ENCODE measurements at regions not wholly inside any gene's neighbourhood (a gene's known extent, or its start where the extent isn't known, plus 50 kb on each side); places are given as distances from the start of the nearest gene placed in this dataset.
A peak's percentile ranks its signal among the peaks of the same experiment; 100 is the strongest.

GRCh38 chr12:111033281-111034082 is 113.1 kb upstream of the MYL2 start:
- H3K4me3 Mint-ChIP-seq, result peak overlapping the region; percentile 59
- CTCF ChIA-PET, result interaction anchor here (1.0 kb wide), 1 partner anchor 32 kb away, joined by 4 read pairs; no protein-coding TSS in a partner anchor
- H3K36me3 Mint-ChIP-seq (ENCODE audit: low read depth), result no peaks in the 10 kb centered on the region
- peaks cover 49% of the 10 kb centered on the region for H3K27me3 Mint-ChIP-seq (ENCODE audit: low read depth)
- no peak overlapping the region for H3K27ac Mint-ChIP-seq
- no peaks in the 10 kb centered on the region for H3K9me3 Mint-ChIP-seq
- H3K4me1 Mint-ChIP-seq (ENCODE audit: low read depth), result peaks cover 21% of the 10 kb centered on the region
- DNase-seq, result peak; percentile 41
- intact Hi-C loops (cut with micrococcal nuclease), result no loop called here

DNA sequence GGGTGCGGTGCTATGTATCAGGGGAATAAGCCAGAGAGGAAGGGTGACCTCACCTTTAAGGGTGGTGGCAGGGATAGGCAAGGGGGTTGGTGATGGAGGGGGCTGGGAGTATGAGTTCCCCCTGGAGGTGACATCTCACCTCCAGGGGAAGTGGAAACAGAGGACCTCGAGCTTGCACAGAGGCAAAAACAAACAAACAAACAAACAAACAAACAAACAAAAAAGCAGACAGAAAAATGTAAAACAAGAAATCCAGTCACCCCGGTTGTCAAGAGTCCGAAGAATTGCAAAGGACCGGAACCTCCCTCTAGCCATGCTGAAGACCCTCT is 112.2 kb upstream of the MYL2 start:
- Mint-ChIP-seq H3K9me3 (no peaks in the 10 kb centered on the region), H3K27ac (no peak overlapping the region), H3K36me3 (ENCODE audit: low read depth) (no peaks in the 10 kb centered on the region), H3K27me3 (ENCODE audit: low read depth) (peaks cover 45% of the 10 kb centered on the region), H3K4me1 (ENCODE audit: low read depth) (peaks cover 21% of the 10 kb centered on the region), H3K4me3 (peak overlapping the region; percentile 55)
- no peak for DNase-seq
- intact Hi-C loops (cut with micrococcal nuclease), result no loop called here
- CTCF ChIA-PET, result no interaction called here

DNA sequence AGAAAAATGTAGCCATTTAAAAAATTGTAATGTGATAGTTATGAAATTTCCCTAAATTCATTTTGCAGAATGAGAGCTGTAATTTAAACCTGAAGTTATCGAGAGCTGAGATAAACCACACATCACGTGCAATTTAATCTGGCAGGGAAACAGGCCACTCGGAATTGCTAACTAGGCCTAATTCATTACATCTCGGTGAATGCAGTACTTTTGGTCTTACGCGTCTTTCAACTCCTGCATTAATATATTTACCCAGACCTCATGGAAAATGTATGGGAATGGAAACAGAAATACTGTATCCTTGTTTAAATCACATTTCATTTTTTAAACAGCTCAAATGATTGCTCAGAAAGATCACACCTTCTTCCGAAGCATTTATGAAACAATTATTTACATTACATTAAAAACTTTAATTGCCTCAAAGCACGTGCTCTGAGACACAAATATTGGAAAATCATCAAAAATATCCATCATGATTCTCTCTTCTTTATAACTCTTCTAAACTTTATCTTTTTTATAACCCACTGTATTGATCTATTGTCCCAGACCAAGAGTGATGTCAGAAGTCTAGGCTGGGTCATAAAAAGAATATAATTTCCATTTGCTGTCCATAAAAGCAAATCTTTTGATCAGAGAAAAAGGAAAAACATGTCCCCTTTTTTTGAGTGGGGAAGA is 111.7 kb upstream of the MYL2 start:
- Mint-ChIP-seq H3K36me3 (ENCODE audit: low read depth) (no peaks in the 10 kb centered on the region), H3K27ac (no peak overlapping the region), H3K27me3 (ENCODE audit: low read depth) (peaks cover 40% of the 10 kb centered on the region), H3K9me3 (no peaks in the 10 kb centered on the region), H3K4me1 (ENCODE audit: low read depth) (peaks cover 21% of the 10 kb centered on the region), H3K4me3 (peak overlapping the region; percentile 55)
- no peak for DNase-seq
- intact Hi-C loops (cut with micrococcal nuclease), result no loop called here
- CTCF ChIA-PET, result no interaction called here

DNA sequence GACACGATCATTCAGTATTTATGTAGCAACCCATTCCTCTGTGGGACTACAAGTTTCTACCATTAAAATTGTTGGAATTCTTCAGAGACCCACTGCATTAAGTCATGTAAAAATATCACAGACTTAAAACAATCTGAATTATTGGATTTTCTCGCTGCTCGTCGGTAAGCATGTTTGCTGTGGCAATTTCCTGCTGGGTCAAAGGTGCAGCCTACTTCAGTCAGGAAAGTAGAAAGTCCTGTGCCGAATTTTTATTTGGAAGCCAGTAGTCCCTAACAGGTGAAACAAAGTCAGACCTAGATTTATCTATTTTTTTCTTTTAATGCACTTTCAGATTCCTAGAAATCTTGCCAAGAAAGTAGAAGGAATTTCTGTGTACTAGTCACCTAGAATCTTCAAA is 110.4 kb upstream of the MYL2 start:
- Mint-ChIP-seq H3K4me3 (no peak overlapping the region), H3K9me3 (no peaks in the 10 kb centered on the region), H3K36me3 (ENCODE audit: low read depth) (no peaks in the 10 kb centered on the region), H3K4me1 (ENCODE audit: low read depth) (peaks cover 13% of the 10 kb centered on the region), H3K27me3 (ENCODE audit: low read depth) (peaks cover 30% of the 10 kb centered on the region), H3K27ac (no peak overlapping the region)
- intact Hi-C loops (cut with micrococcal nuclease), result no loop called here
- no peak for DNase-seq
- CTCF ChIA-PET, result no interaction called here

DNA sequence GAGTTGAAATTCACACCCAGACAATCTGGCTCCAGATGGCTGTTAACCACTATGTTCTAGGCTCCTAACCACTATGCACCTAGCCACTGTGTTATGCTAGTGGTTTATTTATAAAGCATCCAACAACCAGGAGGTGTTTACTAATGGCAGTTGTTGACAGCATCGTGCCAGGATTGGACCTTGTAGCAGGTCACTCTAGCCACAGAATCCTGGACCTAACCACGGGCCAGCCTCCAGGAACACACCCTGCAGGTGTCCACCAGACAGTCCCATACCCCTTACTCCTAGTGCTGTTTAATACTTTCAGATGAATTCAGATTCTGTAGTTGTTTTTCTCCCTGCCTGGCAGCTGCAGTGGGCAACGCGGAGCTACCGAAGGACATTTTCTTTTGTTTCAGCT is 109.4 kb upstream of the MYL2 start:
- no peak overlapping the region for H3K27ac Mint-ChIP-seq
- no peak for DNase-seq
- no peaks in the 10 kb centered on the region for H3K36me3 Mint-ChIP-seq (ENCODE audit: low read depth)
- CTCF ChIA-PET, result interaction anchor here (1.0 kb wide), 1 partner anchor 24 kb away, joined by 3 read pairs; no protein-coding TSS in a partner anchor
- peaks cover 19% of the 10 kb centered on the region for H3K27me3 Mint-ChIP-seq (ENCODE audit: low read depth)
- intact Hi-C loops (cut with micrococcal nuclease), result loop anchor here (10.0 kb wide), 1 partner anchor 95 kb away; no protein-coding TSS in a partner anchor
- peaks cover 4% of the 10 kb centered on the region for H3K4me1 Mint-ChIP-seq (ENCODE audit: low read depth)
- H3K9me3 Mint-ChIP-seq, result no peaks in the 10 kb centered on the region
- no peak overlapping the region for H3K4me3 Mint-ChIP-seq

GRCh38 chr12:111029305-111029704 is 108.9 kb upstream of the MYL2 start:
- CTCF ChIA-PET, result interaction anchor here (1.0 kb wide), 1 partner anchor 74 kb away, joined by 3 read pairs; no protein-coding TSS in a partner anchor
- no peak for DNase-seq
- Mint-ChIP-seq H3K27me3 (ENCODE audit: low read depth) (peaks cover 19% of the 10 kb centered on the region), H3K4me1 (ENCODE audit: low read depth) (peaks cover 4% of the 10 kb centered on the region), H3K9me3 (no peaks in the 10 kb centered on the region), H3K36me3 (ENCODE audit: low read depth) (no peaks in the 10 kb centered on the region), H3K27ac (no peak overlapping the region), H3K4me3 (no peak overlapping the region)
- intact Hi-C loops (cut with micrococcal nuclease), result loop anchor here (10.0 kb wide), 1 partner anchor 95 kb away; no protein-coding TSS in a partner anchor

GRCh38 chr12:111028830-111029229 is 108.5 kb upstream of the MYL2 start:
- Mint-ChIP-seq H3K27ac (no peak overlapping the region), H3K27me3 (ENCODE audit: low read depth) (peaks cover 19% of the 10 kb centered on the region), H3K9me3 (no peaks in the 10 kb centered on the region), H3K4me3 (no peak overlapping the region), H3K36me3 (ENCODE audit: low read depth) (no peaks in the 10 kb centered on the region), H3K4me1 (ENCODE audit: low read depth) (peaks cover 4% of the 10 kb centered on the region)
- no peak for DNase-seq
- CTCF ChIA-PET, result interaction anchor here (1.0 kb wide), 1 partner anchor 75 kb away, joined by 3 read pairs; no protein-coding TSS in a partner anchor
- intact Hi-C loops (cut with micrococcal nuclease), result loop anchor here (10.0 kb wide), 1 partner anchor 94 kb away; no protein-coding TSS in a partner anchor

GRCh38 chr12:111027431-111027830 is 107.1 kb upstream of the MYL2 start:
- Mint-ChIP-seq H3K27ac (no peak overlapping the region), H3K4me3 (no peak overlapping the region), H3K9me3 (no peaks in the 10 kb centered on the region), H3K27me3 (ENCODE audit: low read depth) (peaks cover 14% of the 10 kb centered on the region), H3K36me3 (ENCODE audit: low read depth) (no peaks in the 10 kb centered on the region), H3K4me1 (ENCODE audit: low read depth) (peaks cover 1% of the 10 kb centered on the region)
- no peak for DNase-seq
- intact Hi-C loops (cut with micrococcal nuclease), result loop anchor here (10.0 kb wide), 1 partner anchor 93 kb away; no protein-coding TSS in a partner anchor
- CTCF ChIA-PET, result interaction anchor here (0.6 to 0.9 kb wide), 2 partner anchors 246 to 247 kb away, joined by 4 read pairs; no protein-coding TSS in a partner anchor

- H3K9me3 Mint-ChIP-seq, result no peaks in the 10 kb centered on the region
- intact Hi-C loops (cut with micrococcal nuclease), result loop anchor here (10.0 kb wide), 1 partner anchor 91 kb away; no protein-coding TSS in a partner anchor
- peaks cover 3% of the 10 kb centered on the region for H3K27me3 Mint-ChIP-seq (ENCODE audit: low read depth)
- DNase-seq, result no peak
- no peak overlapping the region for H3K27ac Mint-ChIP-seq
- H3K4me1 Mint-ChIP-seq (ENCODE audit: low read depth), result no peaks in the 10 kb centered on the region
- H3K36me3 Mint-ChIP-seq (ENCODE audit: low read depth), result no peaks in the 10 kb centered on the region
- CTCF ChIA-PET, result interaction anchor here (0.6 to 1.2 kb wide), 4 partner anchors 89 to 1564 kb away, joined by 3 read pairs; no protein-coding TSS in a partner anchor
- H3K4me3 Mint-ChIP-seq, result no peak overlapping the region
These were observed 105.5 kb upstream of the MYL2 start for GRCh38 chr12:111025792-111026430.

GRCh38 chr12:111025301-111025700 is 104.9 kb upstream of the MYL2 start:
- Mint-ChIP-seq H3K4me1 (ENCODE audit: low read depth) (no peaks in the 10 kb centered on the region), H3K9me3 (no peaks in the 10 kb centered on the region), H3K27ac (no peak overlapping the region), H3K36me3 (ENCODE audit: low read depth) (no peaks in the 10 kb centered on the region), H3K4me3 (no peak overlapping the region), H3K27me3 (ENCODE audit: low read depth) (peaks cover 3% of the 10 kb centered on the region)
- intact Hi-C loops (cut with micrococcal nuclease), result loop anchor here (10.0 kb wide), 1 partner anchor 90 kb away; no protein-coding TSS in a partner anchor
- CTCF ChIA-PET, result interaction anchor here (0.9 kb wide), 1 partner anchor 88 kb away, joined by 3 read pairs; no protein-coding TSS in a partner anchor
- DNase-seq, result no peak

DNA sequence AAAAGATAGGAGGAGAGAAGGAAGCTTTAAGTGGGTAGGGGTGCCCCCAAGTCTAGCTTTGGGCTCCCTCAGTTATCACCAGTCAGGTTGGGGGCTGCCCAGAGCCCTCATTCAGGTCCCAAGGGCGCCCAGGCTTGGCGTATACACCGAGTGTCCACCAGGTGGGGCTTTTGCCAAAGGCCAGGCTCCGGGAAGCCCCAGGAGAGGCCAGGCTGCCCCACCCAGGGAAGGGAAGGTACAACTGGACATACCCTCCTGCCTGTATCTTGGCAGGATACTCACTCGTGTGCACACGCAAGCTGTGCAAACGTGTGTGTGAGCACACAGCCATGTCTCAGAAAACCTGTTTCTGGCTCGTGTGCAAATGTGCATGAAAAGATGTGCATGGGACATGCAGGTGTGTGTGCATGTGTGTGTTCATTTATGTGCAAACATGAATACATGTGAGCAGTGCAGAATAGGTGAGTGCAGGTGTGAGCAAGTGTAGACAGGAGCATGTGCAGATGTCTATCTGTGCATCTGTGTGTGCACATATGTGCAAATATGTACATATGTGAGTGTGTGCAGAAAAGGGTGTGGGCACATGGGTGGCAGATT is 103.9 kb upstream of the MYL2 start:
- intact Hi-C loops (cut with micrococcal nuclease), result loop anchor here (1.0 to 10.0 kb wide), 5 partner anchors 90 to 289 kb away; no protein-coding TSS in a partner anchor
- peak; percentile 68 for DNase-seq
- Mint-ChIP-seq H3K4me1 (ENCODE audit: low read depth) (no peaks in the 10 kb centered on the region), H3K4me3 (no peak overlapping the region), H3K9me3 (no peaks in the 10 kb centered on the region), H3K36me3 (ENCODE audit: low read depth) (no peaks in the 10 kb centered on the region), H3K27ac (no peak overlapping the region), H3K27me3 (ENCODE audit: low read depth) (peaks cover 3% of the 10 kb centered on the region)
- CTCF ChIA-PET, result interaction anchor here (0.6 to 2.3 kb wide), 11 partner anchors 12 to 289 kb away, joined by 3 to 14 read pairs (median 4); no protein-coding TSS in a partner anchor

All from activated naive CD4-positive, alpha-beta T cell treated with anti-CD3 and anti-CD28 coated beads for 36 hours (primary cell).